ENCODE measurements at regions not wholly inside any gene's neighbourhood (a gene's known extent, or its start where the extent isn't known, plus 50 kb on each side); places are given as distances from the start of the nearest gene placed in this dataset.
"Not testable (repeated sequence)": the region's sequence is repeated elsewhere in the genome, so short reads cannot be mapped to it uniquely, and the experiment has no call there.

DNA sequence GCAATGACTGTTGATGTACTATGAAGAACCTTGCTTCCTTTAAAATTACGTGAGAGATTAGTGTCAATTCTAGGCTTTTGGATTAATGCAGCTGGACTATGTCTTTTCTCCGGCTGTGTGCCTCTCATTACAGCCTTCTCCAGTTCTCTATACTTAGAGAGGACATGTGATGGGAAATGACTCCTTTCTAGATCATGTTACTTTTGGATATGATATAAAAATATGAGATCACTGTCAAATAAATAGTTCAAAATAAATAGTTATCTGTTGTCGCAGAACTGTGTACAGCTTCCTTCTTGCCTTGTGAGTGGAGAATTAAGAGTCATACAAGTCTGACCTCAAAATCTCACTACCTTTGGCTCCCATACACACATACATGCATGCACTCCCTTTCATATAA, 592.4 kb downstream of the DIPK2A start:
- no peaks in the 10 kb centered on the region for H3K36me3 ChIP-seq (ENCODE audit: control insufficient read depth in 2 of 2, insufficient read depth in 2 of 2, low read length in 2 of 2)
- no peak overlapping the region for H3K9ac ChIP-seq (ENCODE audit: low read length in 2 of 2)
- H3K27ac ChIP-seq (ENCODE audit: low read length): no peak overlapping the region
- H3K4me3 ChIP-seq (ENCODE audit: low read length in 2 of 2): no peak overlapping the region
- no peaks in the 10 kb centered on the region for H3K4me1 ChIP-seq (ENCODE audit: control insufficient read depth, insufficient read depth, low read length)
- H3K9me3 ChIP-seq (ENCODE audit: control insufficient read depth in 2 of 2, low read length in 2 of 2): no peaks in the 10 kb centered on the region
- H3K27me3 ChIP-seq (ENCODE audit: control insufficient read depth in 1 of 2, insufficient read depth in 2 of 2, low read length in 2 of 2): no peaks in the 10 kb centered on the region

DNA sequence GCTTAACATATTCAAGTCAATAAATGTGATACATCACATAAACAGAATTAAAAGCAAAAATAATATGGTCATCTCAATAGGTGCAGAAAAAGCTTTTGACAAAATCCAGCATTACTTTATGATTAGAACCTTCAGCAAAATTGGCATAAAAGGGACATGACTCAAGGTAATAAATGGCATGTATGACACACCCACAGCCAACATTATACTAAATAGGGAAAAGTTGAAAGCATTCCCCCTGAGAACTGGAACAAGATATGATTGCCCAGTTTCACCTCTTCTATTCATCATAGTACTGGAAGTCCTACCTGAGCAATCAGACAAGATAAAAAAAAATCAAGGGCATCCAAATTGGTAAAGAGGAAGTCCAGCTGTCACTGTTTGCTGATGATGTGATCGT, 594.7 kb downstream of the DIPK2A start:
- Histone ChIP-seq H3K9me3 (ENCODE audit: control insufficient read depth in 2 of 2, low read length in 2 of 2) (no peaks in the 10 kb centered on the region), H3K27ac (ENCODE audit: low read length) (no peak overlapping the region), H3K4me3 (ENCODE audit: low read length in 2 of 2) (no peak overlapping the region), H3K27me3 (ENCODE audit: control insufficient read depth in 1 of 2, insufficient read depth in 2 of 2, low read length in 2 of 2) (no peaks in the 10 kb centered on the region), H3K4me1 (ENCODE audit: control insufficient read depth, insufficient read depth, low read length) (no peaks in the 10 kb centered on the region), H3K9ac (ENCODE audit: low read length in 2 of 2) (no peak overlapping the region), H3K36me3 (ENCODE audit: control insufficient read depth in 2 of 2, insufficient read depth in 2 of 2, low read length in 2 of 2) (no peaks in the 10 kb centered on the region)

- Histone ChIP-seq H3K9ac (ENCODE audit: low read length in 2 of 2) (no peak overlapping the region), H3K36me3 (ENCODE audit: control insufficient read depth in 2 of 2, insufficient read depth in 2 of 2, low read length in 2 of 2) (no peaks in the 10 kb centered on the region), H3K4me3 (ENCODE audit: low read length in 2 of 2) (no peak overlapping the region), H3K27ac (ENCODE audit: low read length) (no peak overlapping the region), H3K4me1 (ENCODE audit: control insufficient read depth, insufficient read depth, low read length) (no peaks in the 10 kb centered on the region), H3K27me3 (ENCODE audit: control insufficient read depth in 1 of 2, insufficient read depth in 2 of 2, low read length in 2 of 2) (no peaks in the 10 kb centered on the region), H3K9me3 (ENCODE audit: control insufficient read depth in 2 of 2, low read length in 2 of 2) (no peaks in the 10 kb centered on the region)
Measured at GRCh38 chr3:144569651-144570050, 598.0 kb downstream of the DIPK2A start.

- Histone ChIP-seq H3K27me3 (ENCODE audit: control insufficient read depth in 1 of 2, insufficient read depth in 2 of 2, low read length in 2 of 2) (no peaks in the 10 kb centered on the region), H3K4me1 (ENCODE audit: control insufficient read depth, insufficient read depth, low read length) (no peaks in the 10 kb centered on the region), H3K9ac (ENCODE audit: low read length in 2 of 2) (no peak overlapping the region), H3K9me3 (ENCODE audit: control insufficient read depth in 2 of 2, low read length in 2 of 2) (no peaks in the 10 kb centered on the region), H3K27ac (ENCODE audit: low read length) (no peak overlapping the region), H3K36me3 (ENCODE audit: control insufficient read depth in 2 of 2, insufficient read depth in 2 of 2, low read length in 2 of 2) (no peaks in the 10 kb centered on the region), H3K4me3 (ENCODE audit: low read length in 2 of 2) (no peak overlapping the region)
Measured at GRCh38 chr3:144583871-144584270, 612.2 kb downstream of the DIPK2A start.

DNA sequence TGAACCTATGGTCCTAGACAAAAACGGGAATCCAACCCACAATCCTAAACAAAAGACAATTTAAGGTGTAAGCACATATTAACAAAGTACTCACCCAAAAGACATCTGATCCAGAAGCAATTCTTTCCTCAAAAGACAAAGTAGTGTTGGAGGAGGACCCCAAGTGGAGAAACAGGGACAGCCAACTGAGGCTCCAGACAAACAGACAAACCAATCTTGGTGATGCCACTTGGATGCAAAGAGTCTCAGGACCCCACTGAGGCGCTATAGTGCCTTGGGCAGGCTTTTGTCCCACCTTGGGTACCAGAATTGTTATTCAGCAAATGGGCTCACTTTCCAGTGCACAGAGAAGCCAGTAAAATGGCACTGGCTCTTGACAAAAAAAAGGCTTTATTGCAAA, 613.8 kb downstream of the DIPK2A start:
- Histone ChIP-seq H3K36me3 (ENCODE audit: control insufficient read depth in 2 of 2, insufficient read depth in 2 of 2, low read length in 2 of 2) (no peaks in the 10 kb centered on the region), H3K27me3 (ENCODE audit: control insufficient read depth in 1 of 2, insufficient read depth in 2 of 2, low read length in 2 of 2) (no peaks in the 10 kb centered on the region), H3K4me1 (ENCODE audit: control insufficient read depth, insufficient read depth, low read length) (no peaks in the 10 kb centered on the region)

DNA sequence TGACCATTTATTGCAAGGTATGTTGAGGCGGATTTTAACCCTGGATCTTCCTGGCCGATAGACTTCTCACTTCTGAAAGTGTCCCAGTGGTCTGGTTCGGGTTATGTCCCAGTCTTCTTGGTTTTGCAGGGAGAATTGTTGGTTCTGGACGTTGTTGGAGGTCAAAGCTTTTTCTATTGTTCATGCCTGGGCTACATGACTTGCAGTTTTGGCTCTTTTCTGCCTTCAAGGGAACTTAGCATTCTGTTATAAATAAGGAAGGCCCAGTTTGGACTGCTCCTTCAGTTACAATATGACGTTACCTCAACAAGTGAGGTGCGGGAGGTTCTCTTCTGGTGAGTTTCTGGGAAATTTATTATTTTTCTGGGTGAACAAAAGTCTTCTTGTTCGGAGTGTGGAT, 614.3 kb downstream of the DIPK2A start:
- Histone ChIP-seq H3K4me1 (ENCODE audit: control insufficient read depth, insufficient read depth, low read length) (no peaks in the 10 kb centered on the region), H3K27me3 (ENCODE audit: control insufficient read depth in 1 of 2, insufficient read depth in 2 of 2, low read length in 2 of 2) (no peaks in the 10 kb centered on the region), H3K4me3 (ENCODE audit: low read length in 2 of 2) (no peak overlapping the region), H3K36me3 (ENCODE audit: control insufficient read depth in 2 of 2, insufficient read depth in 2 of 2, low read length in 2 of 2) (no peaks in the 10 kb centered on the region), H3K9me3 (ENCODE audit: control insufficient read depth in 2 of 2, low read length in 2 of 2) (no peaks in the 10 kb centered on the region), H3K9ac (ENCODE audit: low read length in 2 of 2) (no peak overlapping the region), H3K27ac (ENCODE audit: low read length) (no peak overlapping the region)

More for the DNA sequence above, 613.8 kb downstream of the DIPK2A start:
- Histone ChIP-seq H3K27ac (ENCODE audit: low read length) (no peak overlapping the region), H3K9ac (ENCODE audit: low read length in 2 of 2) (no peak overlapping the region), H3K9me3 (ENCODE audit: control insufficient read depth in 2 of 2, low read length in 2 of 2) (no peaks in the 10 kb centered on the region), H3K4me3 (ENCODE audit: low read length in 2 of 2) (no peak overlapping the region)

DNA sequence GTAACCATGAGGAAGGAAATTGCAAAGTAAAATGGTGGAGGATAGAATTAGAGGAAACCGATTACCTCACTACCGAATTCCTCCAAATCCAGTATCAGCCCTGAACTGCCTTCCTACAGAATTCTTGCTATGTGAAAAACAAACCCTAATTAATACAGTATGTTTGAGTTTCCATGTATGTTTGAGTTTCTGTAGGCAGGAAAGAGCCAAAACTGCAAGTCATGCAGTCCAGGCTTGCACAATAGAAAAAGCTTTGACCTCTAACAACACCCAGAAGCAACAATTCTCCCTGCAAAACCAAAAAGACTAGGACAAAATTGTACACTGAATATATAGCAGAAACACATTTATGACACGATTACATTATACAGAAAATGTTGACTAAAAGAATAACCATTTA, 614.8 kb downstream of the DIPK2A start:
- Histone ChIP-seq H3K27ac (ENCODE audit: low read length) (no peak overlapping the region), H3K9me3 (ENCODE audit: control insufficient read depth in 2 of 2, low read length in 2 of 2) (no peaks in the 10 kb centered on the region), H3K27me3 (ENCODE audit: control insufficient read depth in 1 of 2, insufficient read depth in 2 of 2, low read length in 2 of 2) (no peaks in the 10 kb centered on the region), H3K4me3 (ENCODE audit: low read length in 2 of 2) (no peak overlapping the region), H3K36me3 (ENCODE audit: control insufficient read depth in 2 of 2, insufficient read depth in 2 of 2, low read length in 2 of 2) (no peaks in the 10 kb centered on the region), H3K9ac (ENCODE audit: low read length in 2 of 2) (no peak overlapping the region), H3K4me1 (ENCODE audit: control insufficient read depth, insufficient read depth, low read length) (no peaks in the 10 kb centered on the region)

- no peak overlapping the region for H3K9ac ChIP-seq (ENCODE audit: low read length in 2 of 2)
- no peaks in the 10 kb centered on the region for H3K36me3 ChIP-seq (ENCODE audit: control insufficient read depth in 2 of 2, insufficient read depth in 2 of 2, low read length in 2 of 2)
- H3K27me3 ChIP-seq (ENCODE audit: control insufficient read depth in 1 of 2, insufficient read depth in 2 of 2, low read length in 2 of 2): no peaks in the 10 kb centered on the region
- H3K4me3 ChIP-seq (ENCODE audit: low read length in 2 of 2): no peak overlapping the region
- no peaks in the 10 kb centered on the region for H3K9me3 ChIP-seq (ENCODE audit: control insufficient read depth in 2 of 2, low read length in 2 of 2)
- no peak overlapping the region for H3K27ac ChIP-seq (ENCODE audit: low read length)
- no peaks in the 10 kb centered on the region for H3K4me1 ChIP-seq (ENCODE audit: control insufficient read depth, insufficient read depth, low read length)
Measured at GRCh38 chr3:144590854-144591253, 619.2 kb downstream of the DIPK2A start.

DNA sequence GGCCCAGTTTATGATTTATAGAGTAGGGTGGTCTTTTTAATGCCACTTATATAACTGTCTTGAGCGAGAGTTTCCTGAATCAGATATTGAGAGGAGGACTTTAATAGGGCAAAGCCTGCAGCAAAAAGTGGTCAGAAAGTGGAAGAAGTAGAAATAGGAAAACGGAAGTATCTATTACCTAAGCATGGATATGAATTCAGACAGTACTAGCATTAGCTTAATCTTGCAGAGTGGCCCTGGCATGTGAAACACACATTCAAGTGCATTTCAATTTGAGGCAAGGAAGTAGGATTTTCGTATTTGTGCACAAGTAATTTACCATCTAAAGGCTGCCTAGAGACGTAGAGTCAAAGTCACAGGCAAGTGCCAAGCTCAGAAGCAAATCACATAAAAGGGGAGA, 622.3 kb downstream of the DIPK2A start:
- Histone ChIP-seq H3K36me3 (ENCODE audit: control insufficient read depth in 2 of 2, insufficient read depth in 2 of 2, low read length in 2 of 2) (no peaks in the 10 kb centered on the region), H3K4me3 (ENCODE audit: low read length in 2 of 2) (no peak overlapping the region), H3K27me3 (ENCODE audit: control insufficient read depth in 1 of 2, insufficient read depth in 2 of 2, low read length in 2 of 2) (no peaks in the 10 kb centered on the region), H3K9me3 (ENCODE audit: control insufficient read depth in 2 of 2, low read length in 2 of 2) (no peaks in the 10 kb centered on the region), H3K4me1 (ENCODE audit: control insufficient read depth, insufficient read depth, low read length) (no peaks in the 10 kb centered on the region), H3K27ac (ENCODE audit: low read length) (no peak overlapping the region), H3K9ac (ENCODE audit: low read length in 2 of 2) (no peak overlapping the region)

GRCh38 chr3:144620236-144620635, 648.6 kb downstream of the DIPK2A start:
- not testable (repeated sequence) for H3K4me3 ChIP-seq (ENCODE audit: low read length in 2 of 2); H3K27me3 ChIP-seq (ENCODE audit: control insufficient read depth in 1 of 2, insufficient read depth in 2 of 2, low read length in 2 of 2); H3K4me1 ChIP-seq (ENCODE audit: control insufficient read depth, insufficient read depth, low read length); H3K9ac ChIP-seq (ENCODE audit: low read length in 2 of 2); H3K36me3 ChIP-seq (ENCODE audit: control insufficient read depth in 2 of 2, insufficient read depth in 2 of 2, low read length in 2 of 2); H3K27ac ChIP-seq (ENCODE audit: low read length); H3K9me3 ChIP-seq (ENCODE audit: control insufficient read depth in 2 of 2, low read length in 2 of 2)

- Histone ChIP-seq H3K9me3 (ENCODE audit: control insufficient read depth in 2 of 2, low read length in 2 of 2) (no peaks in the 10 kb centered on the region), H3K4me3 (ENCODE audit: low read length in 2 of 2) (no peak overlapping the region), H3K4me1 (ENCODE audit: control insufficient read depth, insufficient read depth, low read length) (no peaks in the 10 kb centered on the region), H3K27ac (ENCODE audit: low read length) (no peak overlapping the region), H3K36me3 (ENCODE audit: control insufficient read depth in 2 of 2, insufficient read depth in 2 of 2, low read length in 2 of 2) (no peaks in the 10 kb centered on the region), H3K27me3 (ENCODE audit: control insufficient read depth in 1 of 2, insufficient read depth in 2 of 2, low read length in 2 of 2) (no peaks in the 10 kb centered on the region), H3K9ac (ENCODE audit: low read length in 2 of 2) (no peak overlapping the region)
Measured at GRCh38 chr3:144622845-144623244, 651.2 kb downstream of the DIPK2A start.

- Histone ChIP-seq H3K27ac (ENCODE audit: low read length) (no peak overlapping the region), H3K4me1 (ENCODE audit: control insufficient read depth, insufficient read depth, low read length) (no peaks in the 10 kb centered on the region), H3K9me3 (ENCODE audit: control insufficient read depth in 2 of 2, low read length in 2 of 2) (no peaks in the 10 kb centered on the region), H3K27me3 (ENCODE audit: control insufficient read depth in 1 of 2, insufficient read depth in 2 of 2, low read length in 2 of 2) (no peaks in the 10 kb centered on the region), H3K36me3 (ENCODE audit: control insufficient read depth in 2 of 2, insufficient read depth in 2 of 2, low read length in 2 of 2) (no peaks in the 10 kb centered on the region), H3K9ac (ENCODE audit: low read length in 2 of 2) (no peak overlapping the region), H3K4me3 (ENCODE audit: low read length in 2 of 2) (no peak overlapping the region)
Measured at GRCh38 chr3:144624656-144625055, 653.0 kb downstream of the DIPK2A start.

Data from stomach smooth muscle (tissue), 2 donors.